Peyer's patch (tissue), 4 donors: ENCODE measurements at regions not wholly inside any gene's neighbourhood (a gene's known extent, or its start where the extent isn't known, plus 50 kb on each side); places are given as distances from the start of the nearest gene placed in this dataset.

Source experiments
- POLR2A ChIP-seq, 2 donors: fragments of 450-650 bp; IDR thresholded peaks; one replicate each; pipeline ENCODE4 v1.5.1; 2017; ENCODE audit warnings: antibody characterized with exemption in 2 of 2, mild to moderate bottlenecking in 2 of 2, moderate library complexity in 2 of 2
- TF ChIP-seq, protein P1 (sequence below), 6 experiments: fragments of 450-650 bp in 4 of 6; fragments of 200-600 bp in 2 of 6; sonication (generic) in 1 of 6; IDR thresholded peaks; one replicate each; pipeline ENCODE4 v1.5.1; 2017 to 2019; ENCODE audit warnings: antibody characterized with exemption in 6 of 6, mild to moderate bottlenecking in 3 of 6, moderate library complexity in 1 of 6

GRCh38 chrX:28223469-28223868 lies 242.2 kb upstream of the DCAF8L1 start:
- TF ChIP-seq, protein P1, sequence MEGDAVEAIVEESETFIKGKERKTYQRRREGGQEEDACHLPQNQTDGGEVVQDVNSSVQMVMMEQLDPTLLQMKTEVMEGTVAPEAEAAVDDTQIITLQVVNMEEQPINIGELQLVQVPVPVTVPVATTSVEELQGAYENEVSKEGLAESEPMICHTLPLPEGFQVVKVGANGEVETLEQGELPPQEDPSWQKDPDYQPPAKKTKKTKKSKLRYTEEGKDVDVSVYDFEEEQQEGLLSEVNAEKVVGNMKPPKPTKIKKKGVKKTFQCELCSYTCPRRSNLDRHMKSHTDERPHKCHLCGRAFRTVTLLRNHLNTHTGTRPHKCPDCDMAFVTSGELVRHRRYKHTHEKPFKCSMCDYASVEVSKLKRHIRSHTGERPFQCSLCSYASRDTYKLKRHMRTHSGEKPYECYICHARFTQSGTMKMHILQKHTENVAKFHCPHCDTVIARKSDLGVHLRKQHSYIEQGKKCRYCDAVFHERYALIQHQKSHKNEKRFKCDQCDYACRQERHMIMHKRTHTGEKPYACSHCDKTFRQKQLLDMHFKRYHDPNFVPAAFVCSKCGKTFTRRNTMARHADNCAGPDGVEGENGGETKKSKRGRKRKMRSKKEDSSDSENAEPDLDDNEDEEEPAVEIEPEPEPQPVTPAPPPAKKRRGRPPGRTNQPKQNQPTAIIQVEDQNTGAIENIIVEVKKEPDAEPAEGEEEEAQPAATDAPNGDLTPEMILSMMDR (IDR thresholded peaks at IDR 0.05), result no peak
- no peak for TF ChIP-seq POLR2A (IDR thresholded peaks at IDR 0.05)
